Nucleus accumbens (tissue), 56 donors: ENCODE measurements at regions not wholly inside any gene's neighbourhood (a gene's known extent, or its start where the extent isn't known, plus 50 kb on each side); places are given as distances from the start of the nearest gene placed in this dataset.

Experiments used
- DNase-seq, 56 donors: peaks; one replicate each; lab custom pipeline; 2025; lab: John Stamatoyannopoulos, UW

DNA sequence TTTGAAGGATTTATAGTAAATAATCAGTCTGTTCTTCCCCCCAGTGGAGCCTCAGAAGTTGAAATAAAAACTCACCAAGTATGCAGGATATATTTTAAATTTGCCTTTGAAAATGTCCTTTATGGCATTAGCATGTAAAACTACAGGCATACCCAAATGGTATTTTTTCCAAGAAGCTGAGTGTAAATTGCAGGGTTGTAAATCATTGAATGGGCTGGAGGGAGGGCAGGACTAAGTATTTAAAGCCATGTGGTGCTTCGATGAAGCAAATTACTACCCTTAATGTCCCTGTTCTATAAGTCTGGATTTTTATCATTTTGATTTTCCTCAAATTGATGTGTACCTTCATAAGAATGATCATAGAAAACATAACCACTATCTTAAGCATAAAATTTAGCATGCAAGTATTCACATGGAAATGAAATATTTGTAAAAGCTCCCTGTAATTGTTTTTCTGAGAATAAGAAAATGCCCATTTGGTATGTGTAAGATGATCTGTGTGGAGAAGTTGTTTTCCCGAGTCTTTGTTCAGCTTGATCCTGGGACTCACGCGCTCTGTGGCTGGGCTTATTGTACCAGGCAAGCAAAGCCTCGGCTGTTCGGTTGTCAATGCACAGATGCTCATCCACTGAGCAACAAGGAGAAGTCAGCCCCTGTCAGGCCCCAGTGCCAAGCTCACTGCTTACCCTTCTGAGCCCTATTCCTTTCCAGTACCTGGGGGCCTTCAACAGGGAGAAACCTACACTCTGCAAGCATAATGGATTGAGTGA is 66.7 kb downstream of the CD164 start:
- peak in 44 of 56 donors; percentile 10 to 81 (median 54) for DNase-seq

DNA sequence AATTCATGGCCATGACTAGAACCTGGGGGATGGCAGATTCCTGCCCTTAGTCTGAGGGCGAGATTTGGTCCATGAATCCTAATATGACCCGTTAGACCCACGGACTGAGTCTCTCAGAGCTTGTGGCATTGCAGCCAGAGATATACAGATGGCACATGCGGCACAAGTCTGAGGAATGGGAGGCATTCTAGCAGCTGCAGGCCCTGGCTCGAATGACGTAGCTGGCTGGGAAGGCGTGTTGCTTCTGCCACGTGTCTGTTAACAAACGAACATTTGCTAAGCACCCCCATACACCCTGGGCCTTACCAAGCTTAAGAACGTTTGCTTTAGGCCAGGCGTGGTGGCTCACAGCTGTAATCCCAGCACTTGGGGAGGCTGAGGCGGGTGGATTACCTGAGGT is 68.0 kb downstream of the CD164 start:
- DNase-seq, result peak in 4 of 56 donors; percentile 7 to 22 (median 20)

DNA sequence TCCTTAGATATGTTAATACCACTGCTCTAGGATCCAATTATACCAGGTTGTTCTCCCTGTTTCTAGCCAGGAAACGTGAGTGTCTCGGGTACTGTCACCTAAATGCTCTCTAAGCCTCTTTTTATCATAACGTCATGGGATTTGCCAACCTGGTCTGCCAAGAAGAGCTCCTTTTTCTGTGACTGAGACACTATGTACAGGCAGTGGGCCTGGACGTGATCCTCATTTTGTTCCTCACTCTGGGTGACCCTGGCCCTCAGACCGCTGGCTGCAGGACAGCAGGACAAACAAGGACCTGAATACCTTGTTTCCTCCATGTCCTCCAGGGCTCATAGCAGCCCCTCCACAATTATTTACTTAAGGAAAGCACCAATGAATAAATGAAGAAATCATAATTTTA is 69.1 kb downstream of the CD164 start:
- no peak for DNase-seq

DNA sequence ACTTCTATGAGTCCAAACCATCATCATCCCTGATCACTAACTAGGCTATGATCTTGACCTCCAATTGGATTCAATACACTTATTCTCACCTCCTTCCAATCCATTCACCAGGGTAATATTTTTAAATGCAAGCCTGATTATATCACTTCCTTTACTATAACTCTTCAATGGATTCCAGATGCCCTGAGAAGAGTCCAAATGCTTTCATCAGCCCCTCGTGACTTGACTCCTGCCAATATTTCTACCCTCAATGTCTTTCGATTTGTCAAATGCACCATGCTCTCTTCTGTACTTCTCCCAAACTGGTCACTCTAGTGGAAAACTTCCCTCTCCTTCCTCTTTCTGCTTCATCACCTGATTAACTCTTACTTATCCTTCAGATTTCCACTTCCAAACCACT is 70.8 kb downstream of the CD164 start:
- no peak for DNase-seq

DNA sequence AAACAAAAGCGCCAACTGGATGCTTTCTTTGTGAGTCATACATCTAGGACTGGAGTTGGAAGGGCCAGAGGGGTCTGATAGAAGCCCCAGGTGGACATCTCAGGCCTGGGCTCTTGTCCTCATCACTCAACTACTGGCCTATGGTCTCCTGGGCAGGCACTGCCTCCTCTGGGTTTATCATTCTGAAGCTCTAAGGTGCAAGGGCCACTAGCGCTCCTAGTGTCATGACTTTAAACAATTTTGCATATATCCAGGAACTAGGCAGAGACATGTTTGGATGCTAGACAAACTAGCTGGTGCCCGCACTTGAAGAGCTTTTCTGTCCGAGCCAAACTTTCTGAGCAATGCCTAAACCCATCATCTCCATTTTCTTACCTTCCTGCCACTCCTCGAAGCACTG is 72.3 kb downstream of the CD164 start:
- DNase-seq, result no peak

DNA sequence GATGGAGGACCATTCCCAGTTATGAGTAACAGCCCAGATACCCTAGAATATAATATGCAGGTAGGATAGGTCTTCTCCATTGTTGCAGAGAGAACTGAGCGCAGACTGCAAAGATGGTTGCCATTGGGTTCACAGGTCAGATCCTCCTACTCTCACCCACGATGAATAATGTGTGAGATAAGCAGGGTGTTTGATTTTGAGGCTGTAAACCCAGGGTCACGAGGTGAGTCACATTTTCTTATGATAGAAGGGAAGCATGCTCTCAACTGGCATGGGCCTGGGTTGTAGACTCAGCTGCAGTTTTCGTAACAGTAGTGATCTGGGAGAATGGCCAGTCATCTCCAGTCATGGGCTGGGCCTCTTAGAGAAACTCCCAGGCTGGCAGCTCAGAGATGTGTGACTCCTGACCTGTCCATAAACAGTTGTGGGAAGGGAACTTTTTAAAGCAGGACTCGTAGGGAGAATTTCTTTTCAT is 74.2 kb downstream of the CD164 start:
- no peak for DNase-seq

DNA sequence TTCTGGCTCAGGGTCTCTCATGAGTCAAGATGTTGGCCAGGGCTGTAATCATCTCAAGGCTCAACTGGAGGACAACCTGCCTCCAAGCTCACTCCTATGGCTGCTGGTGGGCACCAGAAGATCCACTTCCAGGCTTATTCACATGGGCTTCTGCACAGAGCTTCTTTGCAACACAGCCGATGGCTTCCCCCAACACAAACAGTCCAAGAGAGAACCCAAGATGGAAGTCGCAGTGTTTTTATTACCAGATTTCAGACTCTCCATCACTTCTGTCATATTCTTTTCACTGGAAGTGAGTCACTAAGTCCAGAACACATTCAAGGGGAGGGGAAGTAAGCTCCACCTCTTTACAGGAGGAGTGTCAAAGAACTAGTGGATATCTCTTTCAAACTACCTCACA is 75.5 kb downstream of the CD164 start:
- DNase-seq, result no peak

DNA sequence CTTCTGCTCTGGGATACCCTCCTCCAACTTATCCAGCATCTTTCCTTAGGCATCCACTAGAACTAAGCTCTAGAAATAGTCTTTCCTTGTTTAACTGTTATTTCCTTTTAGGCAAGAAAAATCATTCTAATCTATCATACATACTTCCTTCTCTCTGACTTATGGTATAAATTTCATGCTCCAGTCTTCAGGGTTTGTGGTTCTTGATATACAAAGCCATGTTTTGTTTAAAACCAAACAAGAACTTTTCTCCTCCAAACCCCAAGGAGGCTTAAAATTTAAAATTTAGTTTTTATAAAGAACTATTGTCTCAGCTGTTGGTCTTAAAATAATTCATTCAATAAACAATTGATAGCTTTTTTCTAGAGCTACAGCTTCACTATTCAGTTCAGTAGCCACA is 77.2 kb downstream of the CD164 start:
- no peak for DNase-seq

DNA sequence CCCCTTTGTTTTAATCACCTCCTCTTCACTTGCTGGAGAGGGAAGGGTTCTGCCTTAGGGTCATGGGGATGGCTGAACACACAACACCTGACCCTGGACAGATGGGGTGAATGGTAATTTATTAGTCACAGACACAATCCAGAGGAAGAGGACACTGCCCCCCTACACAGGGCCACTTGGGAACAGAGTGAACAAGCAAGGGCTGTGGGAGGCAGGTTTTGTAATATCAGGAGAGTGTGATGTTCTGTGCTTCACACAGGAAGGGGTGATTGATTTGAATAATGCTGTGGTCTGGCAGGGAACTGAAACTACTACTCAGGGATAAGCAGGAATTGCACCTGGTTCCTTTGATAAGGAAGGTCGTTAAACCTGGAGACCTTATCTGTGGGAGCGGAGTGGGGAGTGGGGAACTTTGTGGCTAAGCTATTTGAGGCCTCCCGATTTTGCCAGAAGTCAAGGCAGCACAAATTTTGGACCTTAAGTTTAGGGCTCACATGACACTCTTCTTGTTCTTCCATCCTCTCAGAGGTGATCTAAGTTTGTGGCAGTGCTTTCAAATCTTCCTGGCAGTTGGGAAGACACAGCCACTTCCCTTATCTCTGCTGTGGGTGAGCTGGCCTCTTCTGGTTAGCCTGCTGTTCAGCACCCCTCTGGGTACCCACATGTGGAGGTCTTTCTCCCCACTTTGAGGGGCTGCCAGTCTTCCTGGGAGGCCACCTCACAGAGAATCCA is 77.8 kb downstream of the CD164 start:
- peak in 1 of 56 donors; percentile 14 for DNase-seq

DNA sequence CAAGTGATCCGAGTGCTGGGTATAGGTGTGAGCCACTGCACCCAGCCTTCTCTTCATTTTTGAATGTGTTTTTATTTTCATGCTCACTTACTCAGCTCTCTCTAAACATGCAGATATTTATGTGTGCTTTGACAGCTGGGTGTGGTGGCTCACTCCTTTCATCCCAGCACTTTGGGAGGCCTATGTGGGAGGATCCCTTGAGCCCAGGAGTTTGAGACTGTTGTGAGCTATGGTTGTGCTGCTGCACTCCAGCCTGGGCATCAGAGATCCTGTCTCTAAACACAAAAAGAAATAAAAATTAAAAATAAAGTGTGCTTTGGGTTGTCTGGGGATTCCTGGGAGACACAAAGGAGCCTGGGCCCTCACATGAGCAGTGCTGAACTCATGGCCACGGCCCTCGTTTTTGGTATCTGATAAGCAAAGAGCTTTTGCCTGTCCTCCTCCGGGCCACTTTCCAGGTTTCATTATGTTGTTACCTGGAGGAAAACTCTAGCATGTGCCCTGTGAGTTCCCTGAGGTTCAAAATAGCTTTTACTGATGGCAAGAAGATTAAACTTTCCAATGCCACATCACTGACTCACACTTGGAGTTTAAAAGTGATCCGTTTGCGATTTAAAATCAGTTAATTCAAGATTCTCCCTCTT is 78.5 kb downstream of the CD164 start:
- no peak for DNase-seq

DNA sequence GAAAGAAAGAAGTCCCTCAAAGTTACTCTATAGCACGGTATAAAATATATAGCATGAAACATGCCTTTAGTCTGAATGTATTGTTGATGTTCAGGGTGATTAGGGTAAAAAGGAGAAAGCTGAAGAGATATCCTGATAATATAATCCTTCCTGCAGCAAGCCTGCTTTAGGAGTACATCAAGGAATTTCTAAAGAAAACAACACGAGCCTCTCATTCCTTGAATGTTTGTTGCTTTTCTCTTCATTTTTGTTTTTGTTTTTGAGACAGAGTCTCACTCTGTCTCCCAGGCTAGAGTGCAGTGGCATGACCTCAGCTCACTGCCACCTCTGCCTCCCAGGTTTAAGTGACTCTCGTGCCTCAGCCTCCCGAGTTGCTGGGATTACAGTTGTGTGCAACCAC is 79.1 kb downstream of the CD164 start:
- DNase-seq, result no peak

DNA sequence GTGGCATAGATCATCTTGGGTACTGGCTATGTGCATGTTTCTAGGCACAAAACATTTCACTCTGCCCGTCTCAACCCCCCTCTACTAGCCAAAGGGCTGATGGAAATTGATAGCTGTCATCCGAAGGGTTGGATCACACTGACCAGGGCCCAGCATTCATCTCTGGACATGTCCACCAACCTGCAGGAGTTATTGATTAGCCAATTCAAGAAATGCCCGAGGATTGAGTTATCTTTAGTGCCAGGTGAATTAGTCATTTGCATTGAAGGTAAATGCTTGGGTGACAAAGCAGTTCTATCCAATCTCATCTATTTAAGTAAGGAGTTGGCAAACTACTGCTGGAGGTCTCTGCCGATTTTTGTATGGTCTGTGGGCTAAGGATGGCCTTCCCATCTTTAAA is 80.1 kb downstream of the CD164 start:
- no peak for DNase-seq

DNA sequence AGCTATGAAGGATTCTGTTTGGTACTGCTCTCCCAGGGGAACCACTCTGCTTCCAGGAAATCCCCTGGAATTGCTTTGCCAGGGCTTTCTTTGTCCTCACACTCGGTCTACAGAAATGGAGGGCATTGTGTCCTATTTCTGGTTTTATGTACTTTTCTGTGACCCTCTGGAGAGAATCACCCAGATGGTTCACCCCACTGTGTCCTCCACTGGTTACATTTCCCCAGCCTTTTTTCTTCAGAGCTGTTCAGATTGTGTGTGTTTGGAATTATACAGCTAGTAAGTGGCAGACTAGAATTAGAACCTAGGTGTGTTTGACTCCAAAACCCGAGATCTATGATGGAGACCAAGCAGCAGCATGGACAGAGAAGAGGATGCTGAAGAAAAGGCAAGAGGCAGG is 80.8 kb downstream of the CD164 start:
- no peak for DNase-seq

DNA sequence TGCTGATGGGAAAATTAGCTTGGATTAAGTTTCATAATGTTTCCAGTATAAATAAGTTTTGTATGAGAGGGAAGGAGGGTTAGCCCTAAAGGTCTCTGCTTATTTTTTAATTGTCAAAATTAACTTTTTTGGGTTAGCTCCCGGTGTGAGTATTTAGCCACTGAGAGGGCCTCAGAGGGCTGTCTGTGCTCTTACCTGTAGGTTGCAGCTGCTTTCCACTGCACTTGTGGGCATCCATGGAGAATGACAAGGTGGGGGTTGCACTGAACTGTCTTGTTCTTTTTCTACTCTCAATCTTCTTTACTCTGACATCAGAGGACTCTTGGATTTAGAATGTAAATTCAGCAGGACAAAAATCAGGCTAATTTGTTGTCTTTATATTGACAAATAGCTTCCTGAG is 81.4 kb downstream of the CD164 start:
- DNase-seq, result no peak

DNA sequence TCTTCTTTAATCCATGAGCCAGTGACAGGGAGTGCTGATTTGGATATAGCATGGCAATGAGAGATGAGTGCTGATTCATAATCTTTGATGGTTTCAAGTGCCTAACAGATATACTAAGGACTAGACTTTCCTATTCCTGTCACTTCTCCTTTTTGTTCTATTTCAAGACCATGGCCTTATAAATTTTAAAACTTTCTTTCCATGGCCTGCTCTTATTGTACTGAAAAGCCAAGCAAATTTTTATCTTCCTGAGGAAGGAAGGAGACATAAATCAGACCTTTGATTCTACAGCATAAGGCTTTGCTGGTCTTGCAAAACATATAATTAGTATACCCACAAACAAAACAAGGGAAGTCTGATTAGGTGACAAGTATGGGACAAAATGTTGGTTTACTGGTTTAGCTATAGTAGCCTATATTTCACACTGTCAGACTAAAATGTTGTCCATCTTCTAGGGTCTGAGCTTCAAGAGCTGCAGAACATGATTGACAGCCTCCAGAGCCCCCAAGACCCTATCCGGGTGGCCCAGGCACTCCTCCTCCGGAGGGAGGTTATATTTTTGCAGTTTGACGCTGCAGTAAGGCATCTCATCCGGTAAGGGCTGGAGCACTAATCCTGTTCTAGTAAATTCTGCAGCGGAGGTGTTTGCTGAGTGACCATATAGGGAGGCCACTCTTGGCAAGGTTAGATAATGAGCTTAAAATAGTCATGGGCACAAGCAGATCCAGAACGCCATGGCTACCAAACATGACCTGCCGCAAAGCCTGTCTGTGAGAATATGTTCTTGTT is 82.3 kb downstream of the CD164 start:
- no peak for DNase-seq

DNA sequence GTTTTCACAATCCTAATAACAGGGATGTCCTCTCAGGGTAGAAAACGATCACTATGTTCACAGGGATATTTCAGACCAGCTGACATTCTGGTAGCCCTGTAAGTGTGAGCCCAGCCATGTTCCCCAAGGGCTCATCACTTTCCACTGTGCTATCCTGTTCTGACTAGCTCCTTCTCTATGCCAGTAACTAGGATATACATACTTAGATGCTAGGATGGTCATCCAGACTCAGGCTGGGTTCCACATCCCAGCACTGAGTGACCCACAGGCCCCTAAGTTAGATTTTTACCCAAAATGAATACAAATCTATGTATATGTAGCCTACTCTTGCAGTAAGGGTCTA is 83.0 kb downstream of the CD164 start:
- no peak for DNase-seq

DNA sequence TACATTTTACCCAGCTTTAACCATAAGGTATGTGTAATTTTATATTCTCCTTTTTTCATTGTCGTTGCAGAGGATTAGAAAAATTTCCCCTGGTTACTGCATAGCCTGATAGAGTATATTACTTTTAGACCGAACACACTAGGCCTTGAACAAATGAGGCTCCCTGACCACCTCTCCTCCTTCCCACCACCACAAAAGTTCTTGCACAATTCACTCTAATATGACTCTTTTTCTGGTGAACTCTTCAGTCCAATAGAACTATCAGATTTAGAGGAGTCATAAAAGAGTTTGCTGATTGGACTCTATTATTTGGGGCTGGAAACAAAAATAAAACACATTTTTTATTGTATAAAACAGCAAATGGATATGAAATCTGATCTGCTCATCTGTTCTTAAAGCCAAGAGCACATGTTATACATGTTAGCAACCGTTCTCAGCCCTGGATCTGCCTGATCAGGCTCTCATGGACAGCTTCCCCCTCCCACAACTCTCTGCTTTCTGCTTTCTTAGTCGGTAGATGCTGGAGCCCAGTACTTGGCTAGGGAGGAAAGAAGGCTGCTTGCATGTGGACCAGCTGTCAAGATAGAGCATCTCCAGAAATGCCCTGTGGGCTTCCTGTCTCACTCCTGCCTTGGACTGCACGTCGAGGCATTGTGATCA is 83.5 kb downstream of the CD164 start:
- no peak for DNase-seq

DNA sequence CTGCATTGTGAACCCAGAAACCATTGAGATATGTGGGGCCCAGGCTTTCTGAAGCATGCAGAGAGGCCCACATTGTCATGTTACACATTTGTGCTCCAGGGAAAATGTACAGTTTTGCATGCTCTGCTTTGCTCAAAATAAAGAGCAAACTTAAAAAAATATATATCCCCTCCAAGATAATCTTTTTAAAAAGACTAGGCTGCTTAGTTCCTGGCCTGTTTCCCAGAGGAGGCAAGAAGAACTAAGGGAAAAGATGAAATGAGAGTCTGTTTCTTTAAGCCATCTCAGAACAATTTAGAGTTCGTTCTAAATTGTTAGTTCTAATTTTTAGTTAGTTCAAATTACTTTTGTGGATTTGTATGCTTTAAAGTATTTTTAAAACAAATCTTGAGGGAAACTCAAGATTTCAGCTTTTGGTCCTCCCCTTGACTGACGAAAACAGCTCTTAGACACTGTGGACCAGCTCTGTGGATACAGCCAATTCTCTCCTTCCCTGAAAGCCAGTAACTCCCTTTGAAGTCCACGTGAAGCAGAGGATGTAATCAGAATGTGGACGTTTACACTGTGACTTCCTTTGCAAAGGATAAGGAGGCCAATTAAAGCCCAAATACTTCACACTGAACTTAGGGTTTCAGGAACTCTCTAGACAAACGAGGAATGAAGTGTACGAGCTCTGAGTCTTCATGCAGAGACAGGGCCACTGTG is 84.7 kb downstream of the CD164 start:
- DNase-seq, result no peak

DNA sequence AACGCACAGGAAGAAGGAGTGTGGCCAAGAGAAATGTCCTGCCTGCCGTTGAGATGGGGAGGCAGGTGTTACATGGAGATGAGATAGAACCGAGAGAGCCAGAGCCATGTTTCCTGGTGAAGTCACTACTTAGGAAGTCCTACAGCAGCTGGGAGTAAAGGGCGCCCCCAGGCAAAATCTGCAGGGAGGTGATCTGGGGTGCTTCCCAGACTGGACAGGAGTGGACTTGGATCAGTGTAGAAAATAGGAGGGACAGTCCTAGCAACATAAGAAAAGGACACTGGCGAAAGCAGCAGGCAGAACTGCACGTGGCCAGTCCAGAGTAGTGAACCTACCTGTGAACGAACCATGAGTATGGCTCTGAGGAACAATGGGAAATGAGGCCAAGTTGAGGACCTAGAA is 85.3 kb downstream of the CD164 start:
- DNase-seq, result no peak

DNA sequence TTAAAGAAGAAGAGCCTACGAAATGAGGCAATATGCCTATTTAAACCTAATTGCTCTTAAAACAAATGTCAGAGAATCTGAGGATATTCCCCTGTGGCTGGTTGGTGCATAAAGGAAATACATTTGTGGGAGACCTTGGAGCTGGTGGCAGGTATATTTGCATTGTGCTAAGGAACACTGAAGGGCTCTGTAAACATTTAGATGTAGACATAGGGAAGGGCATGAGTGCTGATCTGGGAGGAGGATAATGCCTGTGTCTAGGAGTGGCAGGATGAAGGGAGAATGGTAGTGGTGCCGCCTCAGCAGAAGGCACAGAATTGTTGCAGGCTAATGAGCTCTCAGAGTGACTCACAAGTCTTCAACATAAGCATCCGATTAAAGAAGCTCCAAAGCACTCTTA is 85.8 kb downstream of the CD164 start:
- peak in 1 of 56 donors; percentile 13 for DNase-seq
